ENCODE measurements at regions not wholly inside any gene's neighbourhood (a gene's known extent, or its start where the extent isn't known, plus 50 kb on each side); places are given as distances from the start of the nearest gene placed in this dataset.

DNA sequence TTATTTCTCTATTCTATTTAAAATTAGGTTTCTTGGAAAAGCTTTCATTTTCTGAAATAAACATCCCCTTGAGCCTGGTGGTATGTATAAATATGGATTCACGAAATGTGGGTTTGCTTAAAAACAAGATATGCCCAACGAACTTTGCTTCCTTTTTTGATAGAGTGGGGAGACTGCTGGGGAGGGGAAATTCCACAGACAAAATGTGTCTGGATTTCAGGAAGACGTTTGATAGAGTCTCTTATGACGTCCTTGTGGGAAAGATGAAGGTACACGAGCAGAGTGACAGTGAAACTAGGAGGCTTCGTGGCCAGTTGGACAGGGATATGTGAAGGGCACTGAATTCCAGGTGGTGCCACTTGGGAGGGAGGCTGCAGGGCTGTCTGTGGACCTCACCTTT lies 84.5 kb upstream of the RPS23 start:
- TF ChIP-seq ZNF274 (IDR thresholded peaks at IDR 0.05; ENCODE audit: low read depth, low read length) = no peak
- TF ChIP-seq, protein P1, sequence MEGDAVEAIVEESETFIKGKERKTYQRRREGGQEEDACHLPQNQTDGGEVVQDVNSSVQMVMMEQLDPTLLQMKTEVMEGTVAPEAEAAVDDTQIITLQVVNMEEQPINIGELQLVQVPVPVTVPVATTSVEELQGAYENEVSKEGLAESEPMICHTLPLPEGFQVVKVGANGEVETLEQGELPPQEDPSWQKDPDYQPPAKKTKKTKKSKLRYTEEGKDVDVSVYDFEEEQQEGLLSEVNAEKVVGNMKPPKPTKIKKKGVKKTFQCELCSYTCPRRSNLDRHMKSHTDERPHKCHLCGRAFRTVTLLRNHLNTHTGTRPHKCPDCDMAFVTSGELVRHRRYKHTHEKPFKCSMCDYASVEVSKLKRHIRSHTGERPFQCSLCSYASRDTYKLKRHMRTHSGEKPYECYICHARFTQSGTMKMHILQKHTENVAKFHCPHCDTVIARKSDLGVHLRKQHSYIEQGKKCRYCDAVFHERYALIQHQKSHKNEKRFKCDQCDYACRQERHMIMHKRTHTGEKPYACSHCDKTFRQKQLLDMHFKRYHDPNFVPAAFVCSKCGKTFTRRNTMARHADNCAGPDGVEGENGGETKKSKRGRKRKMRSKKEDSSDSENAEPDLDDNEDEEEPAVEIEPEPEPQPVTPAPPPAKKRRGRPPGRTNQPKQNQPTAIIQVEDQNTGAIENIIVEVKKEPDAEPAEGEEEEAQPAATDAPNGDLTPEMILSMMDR (IDR thresholded peaks at IDR 0.05 in 2 of 3, conservative IDR thresholded peaks at IDR 0.05 in 1 of 3; ENCODE audit: borderline replicate concordance in 1 of 3, insufficient read depth in 1 of 3, low read depth in 2 of 3, low read length in 2 of 3) = no peak
- no peak for TF ChIP-seq SP1 (IDR thresholded peaks at IDR 0.05; ENCODE audit: low read depth)
